A549 (cell line): ENCODE measurements at regions not wholly inside any gene's neighbourhood (a gene's known extent, or its start where the extent isn't known, plus 50 kb on each side); places are given as distances from the start of the nearest gene placed in this dataset.

Experiments used
- CEBPB ChIP-seq, 2 experiments: fragments of >200 bp in 1 of 2; sonication (Bioruptor Twin) in 1 of 2; formaldehyde crosslinking in 1 of 2; IDR thresholded peaks; 2 replicates each; pipeline ENCODE4 v1.6.1; 2012 to 2016
- CHD2 ChIP-seq: fragments of 150-350 bp; IDR thresholded peaks from 2 replicates; pipeline ENCODE4 v1.6.1; 2014; ENCODE audit warnings: low read length; ENCODE audit not compliant: partially characterized antibody
- JUN ChIP-seq, 2 experiments: fragments of >200 bp; sonication (Bioruptor Twin); formaldehyde crosslinking; IDR thresholded peaks; 2 replicates in 1 of 2; 3 replicates in 1 of 2; pipeline ENCODE4 v1.6.1; 2016 to 2017
- KDM1A ChIP-seq: fragments of 200-600 bp; sonication (generic); IDR thresholded peaks from 2 replicates; pipeline ENCODE4 v1.6.1; 2016; ENCODE audit warnings: low read depth, mild to moderate bottlenecking
- MAFK ChIP-seq: fragments of 450-650 bp; IDR thresholded peaks from 2 replicates; pipeline ENCODE4 v1.6.1; 2014; ENCODE audit not compliant: partially characterized antibody
- MYC ChIP-seq: IDR thresholded peaks from 2 replicates; pipeline ENCODE4 v1.6.1; 2012; ENCODE audit warnings: mild to moderate bottlenecking, inconsistent platforms, low read length, improper control_type of control experiment, borderline replicate concordance
- NR3C1 ChIP-seq: fragments of >200 bp; sonication (Bioruptor Twin); formaldehyde crosslinking; IDR thresholded peaks from 3 replicates; pipeline ENCODE4 v1.6.1; 2017
- POLR2A ChIP-seq: IDR thresholded peaks from 2 replicates; pipeline ENCODE4 v1.6.1; 2012; ENCODE audit warnings: mild to moderate bottlenecking, low read length
- POLR2AphosphoS2 ChIP-seq: conservative IDR thresholded peaks from 2 replicates; pipeline ENCODE4 v1.6.1; 2012; ENCODE audit warnings: low read length, improper control_type of control experiment, inconsistent platforms
- SREBF2 ChIP-seq: fragments of 450-650 bp; IDR thresholded peaks from 2 replicates; pipeline ENCODE4 v1.6.1; 2014; ENCODE audit warnings: mild to moderate bottlenecking, moderate library complexity
- TF ChIP-seq, protein P1 (sequence below): fragments of >200 bp; sonication (Bioruptor Twin); formaldehyde crosslinking; IDR thresholded peaks from 3 replicates; pipeline ENCODE4 v1.5.1; 2016
- TF ChIP-seq, protein P2 (sequence below): fragments of 200-600 bp; sonication (generic); IDR thresholded peaks from 2 replicates; pipeline ENCODE4 v1.6.1; 2016; ENCODE audit warnings: antibody characterized with exemption, mild to moderate bottlenecking, moderate library complexity

DNA sequence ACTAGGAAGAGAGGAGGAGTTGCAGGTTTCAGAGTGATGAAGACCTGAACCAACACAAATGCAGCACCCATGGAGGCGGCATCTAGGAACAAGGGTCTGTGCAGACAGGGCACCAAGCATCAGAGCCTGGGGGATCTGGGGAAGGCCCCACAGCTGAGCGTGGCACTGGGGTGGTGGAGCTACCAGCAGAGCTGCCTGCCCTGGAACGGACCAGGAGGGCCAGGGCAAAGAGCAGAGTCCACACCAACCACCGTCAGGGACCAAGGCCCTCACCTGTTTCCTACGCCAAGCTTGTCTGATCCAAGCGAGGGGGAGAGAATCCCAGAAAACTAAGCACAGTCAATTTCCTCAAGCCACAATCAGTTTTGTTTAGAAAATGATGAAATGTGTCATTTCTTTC lies 79.0 kb upstream of the SYT6 start:
- TF ChIP-seq CHD2 (no peak), MAFK (no peak), NR3C1 (no peak), SREBF2 (no peak), KDM1A (no peak), POLR2A (no peak), POLR2AphosphoS2 (no peak), JUN (IDR thresholded peaks at IDR 0.05) (no peak), CEBPB (IDR thresholded peaks at IDR 0.05) (no peak), MYC (no peak)
- TF ChIP-seq, protein P1, sequence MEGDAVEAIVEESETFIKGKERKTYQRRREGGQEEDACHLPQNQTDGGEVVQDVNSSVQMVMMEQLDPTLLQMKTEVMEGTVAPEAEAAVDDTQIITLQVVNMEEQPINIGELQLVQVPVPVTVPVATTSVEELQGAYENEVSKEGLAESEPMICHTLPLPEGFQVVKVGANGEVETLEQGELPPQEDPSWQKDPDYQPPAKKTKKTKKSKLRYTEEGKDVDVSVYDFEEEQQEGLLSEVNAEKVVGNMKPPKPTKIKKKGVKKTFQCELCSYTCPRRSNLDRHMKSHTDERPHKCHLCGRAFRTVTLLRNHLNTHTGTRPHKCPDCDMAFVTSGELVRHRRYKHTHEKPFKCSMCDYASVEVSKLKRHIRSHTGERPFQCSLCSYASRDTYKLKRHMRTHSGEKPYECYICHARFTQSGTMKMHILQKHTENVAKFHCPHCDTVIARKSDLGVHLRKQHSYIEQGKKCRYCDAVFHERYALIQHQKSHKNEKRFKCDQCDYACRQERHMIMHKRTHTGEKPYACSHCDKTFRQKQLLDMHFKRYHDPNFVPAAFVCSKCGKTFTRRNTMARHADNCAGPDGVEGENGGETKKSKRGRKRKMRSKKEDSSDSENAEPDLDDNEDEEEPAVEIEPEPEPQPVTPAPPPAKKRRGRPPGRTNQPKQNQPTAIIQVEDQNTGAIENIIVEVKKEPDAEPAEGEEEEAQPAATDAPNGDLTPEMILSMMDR, result no peak
- TF ChIP-seq, protein P2, sequence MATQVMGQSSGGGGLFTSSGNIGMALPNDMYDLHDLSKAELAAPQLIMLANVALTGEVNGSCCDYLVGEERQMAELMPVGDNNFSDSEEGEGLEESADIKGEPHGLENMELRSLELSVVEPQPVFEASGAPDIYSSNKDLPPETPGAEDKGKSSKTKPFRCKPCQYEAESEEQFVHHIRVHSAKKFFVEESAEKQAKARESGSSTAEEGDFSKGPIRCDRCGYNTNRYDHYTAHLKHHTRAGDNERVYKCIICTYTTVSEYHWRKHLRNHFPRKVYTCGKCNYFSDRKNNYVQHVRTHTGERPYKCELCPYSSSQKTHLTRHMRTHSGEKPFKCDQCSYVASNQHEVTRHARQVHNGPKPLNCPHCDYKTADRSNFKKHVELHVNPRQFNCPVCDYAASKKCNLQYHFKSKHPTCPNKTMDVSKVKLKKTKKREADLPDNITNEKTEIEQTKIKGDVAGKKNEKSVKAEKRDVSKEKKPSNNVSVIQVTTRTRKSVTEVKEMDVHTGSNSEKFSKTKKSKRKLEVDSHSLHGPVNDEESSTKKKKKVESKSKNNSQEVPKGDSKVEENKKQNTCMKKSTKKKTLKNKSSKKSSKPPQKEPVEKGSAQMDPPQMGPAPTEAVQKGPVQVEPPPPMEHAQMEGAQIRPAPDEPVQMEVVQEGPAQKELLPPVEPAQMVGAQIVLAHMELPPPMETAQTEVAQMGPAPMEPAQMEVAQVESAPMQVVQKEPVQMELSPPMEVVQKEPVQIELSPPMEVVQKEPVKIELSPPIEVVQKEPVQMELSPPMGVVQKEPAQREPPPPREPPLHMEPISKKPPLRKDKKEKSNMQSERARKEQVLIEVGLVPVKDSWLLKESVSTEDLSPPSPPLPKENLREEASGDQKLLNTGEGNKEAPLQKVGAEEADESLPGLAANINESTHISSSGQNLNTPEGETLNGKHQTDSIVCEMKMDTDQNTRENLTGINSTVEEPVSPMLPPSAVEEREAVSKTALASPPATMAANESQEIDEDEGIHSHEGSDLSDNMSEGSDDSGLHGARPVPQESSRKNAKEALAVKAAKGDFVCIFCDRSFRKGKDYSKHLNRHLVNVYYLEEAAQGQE, result no peak
